HG03439 (cell line): ENCODE measurements at regions not wholly inside any gene's neighbourhood (a gene's known extent, or its start where the extent isn't known, plus 50 kb on each side); places are given as distances from the start of the nearest gene placed in this dataset.

ENCODE experiments used
- ATAC-seq: cut with Tn5 transposase; IDR thresholded peaks from one replicate; pipeline ENCODE4 v1.9.1; 2021; ENCODE audit warnings: mild to moderate bottlenecking, moderate library complexity; ENCODE audit not compliant: unreplicated experiment

- ATAC-seq: no peak
These were observed 724.8 kb downstream of the INHBA start for GRCh38 chr7:40978047-40978446.

GRCh38 chr7:40977533-40977932 is 725.4 kb downstream of the INHBA start:
- ATAC-seq: no peak

- ATAC-seq: no peak
These were observed 730.5 kb downstream of the INHBA start for GRCh38 chr7:40972426-40972825.

- ATAC-seq: no peak
These were observed 733.2 kb downstream of the INHBA start for GRCh38 chr7:40969641-40970040.

GRCh38 chr7:40966693-40967092 is 736.2 kb downstream of the INHBA start:
- no peak for ATAC-seq

- no peak for ATAC-seq
These were observed 737.1 kb downstream of the INHBA start for GRCh38 chr7:40965774-40966173.

GRCh38 chr7:40965016-40965415 is 737.9 kb downstream of the INHBA start:
- ATAC-seq: no peak

GRCh38 chr7:40964610-40965009 is 738.3 kb downstream of the INHBA start:
- no peak for ATAC-seq

- ATAC-seq: no peak
These were observed 742.9 kb downstream of the INHBA start for GRCh38 chr7:40959955-40960354.

GRCh38 chr7:40948239-40948638 is 754.7 kb downstream of the INHBA start:
- no peak for ATAC-seq

- no peak for ATAC-seq
These were observed 755.3 kb downstream of the INHBA start for GRCh38 chr7:40947566-40947965.

- no peak for ATAC-seq
These were observed 756.3 kb downstream of the INHBA start for GRCh38 chr7:40946549-40946948.

- ATAC-seq: no peak
These were observed 757.1 kb downstream of the INHBA start for GRCh38 chr7:40945788-40946187.

- ATAC-seq: no peak
These were observed 757.8 kb downstream of the INHBA start for GRCh38 chr7:40944981-40945585.

GRCh38 chr7:40937879-40938278 is 765.0 kb downstream of the INHBA start:
- no peak for ATAC-seq

- ATAC-seq: no peak
These were observed 767.5 kb downstream of the INHBA start for GRCh38 chr7:40935435-40935834.

- ATAC-seq: no peak
These were observed 779.3 kb downstream of the INHBA start for GRCh38 chr7:40923626-40924025.

GRCh38 chr7:40922316-40922670 is 780.6 kb downstream of the INHBA start:
- no peak for ATAC-seq

GRCh38 chr7:40921589-40922315 is 781.1 kb downstream of the INHBA start:
- ATAC-seq: no peak

- no peak for ATAC-seq
These were observed 784.0 kb downstream of the SUGCT start for GRCh38 chr7:40918701-40919271.

GRCh38 chr7:40916813-40917212 is 782.0 kb downstream of the SUGCT start:
- ATAC-seq: no peak

GRCh38 chr7:40915071-40915470 is 780.3 kb downstream of the SUGCT start:
- ATAC-seq: no peak
